Keratinocyte (primary cell): ENCODE measurements at regions not wholly inside any gene's neighbourhood (a gene's known extent, or its start where the extent isn't known, plus 50 kb on each side); places are given as distances from the start of the nearest gene placed in this dataset.

Experiments
- CTCF ChIP-seq, 3 experiments: IDR thresholded peaks in 1 of 3; conservative IDR thresholded peaks in 1 of 3; optimal IDR thresholded peaks in 1 of 3; 2 replicates in 2 of 3; 3 replicates in 1 of 3; pipeline versions ENCODE3 to v1.5.1; 2011; ENCODE audit warnings: low read length in 3 of 3, mild to moderate bottlenecking in 3 of 3, moderate library complexity in 2 of 3, control low read depth in 1 of 3, inconsistent platforms in 1 of 3; ENCODE audit not compliant: insufficient read depth in 2 of 3; ENCODE audit errors: extremely low read depth in 1 of 3
- EZH2 ChIP-seq: IDR thresholded peaks from one replicate; pipeline ENCODE4 v1.6.1; 2012; ENCODE audit warnings: inconsistent platforms, mild to moderate bottlenecking, low read length, moderate library complexity

- TF ChIP-seq CTCF (optimal IDR thresholded peaks at IDR 0.05 in 1 of 3, IDR thresholded peaks at IDR 0.05 in 1 of 3, conservative IDR thresholded peaks at IDR 0.05 in 1 of 3; ENCODE audit: extremely low read depth in 1 of 3, insufficient read depth in 2 of 3, low read length in 3 of 3) (no peak), EZH2 (no peak)
Measured at GRCh38 chr3:163863146-163863545, 1215.2 kb downstream of the SI start.
